ENCODE measurements at regions not wholly inside any gene's neighbourhood (a gene's known extent, or its start where the extent isn't known, plus 50 kb on each side); places are given as distances from the start of the nearest gene placed in this dataset.

GRCh38 chr10:131439705-131440104 lies 128.2 kb upstream of the TCERG1L start:
- intact Hi-C loops (cut with DNase I): no loop called here
- H3K27me3 ChIP-seq (ENCODE audit: low read depth): peaks cover 30% of the 10 kb centered on the region
- DNase-seq: no peak

GRCh38 chr10:131440405-131441360 lies 129.2 kb upstream of the TCERG1L start:
- ATAC-seq (no peak), DNase-seq (no peak)
- Histone ChIP-seq H3K27ac (no peak overlapping the region), H3K27me3 (ENCODE audit: low read depth) (peaks cover 30% of the 10 kb centered on the region), H3K4me1 (no peaks in the 10 kb centered on the region), H3K9me3 (no peaks in the 10 kb centered on the region), H3K4me3 (no peak overlapping the region), H3K36me3 (no peaks in the 10 kb centered on the region)
- TF ChIP-seq CTCF (IDR thresholded peaks at IDR 0.05): no peak
- intact Hi-C loops (cut with DNase I): no loop called here

More at GRCh38 chr10:131439705-131440104, 128.2 kb upstream of the TCERG1L start:
- H3K4me3 ChIP-seq: no peak overlapping the region
- no peaks in the 10 kb centered on the region for H3K4me1 ChIP-seq
- H3K27ac ChIP-seq: no peak overlapping the region
- no peak for ATAC-seq
- TF ChIP-seq CTCF (IDR thresholded peaks at IDR 0.05): no peak
- no peaks in the 10 kb centered on the region for H3K9me3 ChIP-seq
- no peaks in the 10 kb centered on the region for H3K36me3 ChIP-seq

- no peak for TF ChIP-seq CTCF (IDR thresholded peaks at IDR 0.05)
- ATAC-seq: no peak
- intact Hi-C loops (cut with DNase I): no loop called here
- no peak overlapping the region for H3K4me3 ChIP-seq
- H3K4me1 ChIP-seq: no peaks in the 10 kb centered on the region
- H3K27me3 ChIP-seq (ENCODE audit: low read depth): peaks cover 30% of the 10 kb centered on the region
- no peaks in the 10 kb centered on the region for H3K36me3 ChIP-seq
- H3K9me3 ChIP-seq: no peaks in the 10 kb centered on the region
- no peak overlapping the region for H3K27ac ChIP-seq
- DNase-seq: no peak
These were observed 130.8 kb upstream of the TCERG1L start for GRCh38 chr10:131442271-131442670.

GRCh38 chr10:131444286-131444685 lies 132.8 kb upstream of the TCERG1L start:
- no peak for DNase-seq
- Histone ChIP-seq H3K36me3 (no peaks in the 10 kb centered on the region), H3K27me3 (ENCODE audit: low read depth) (peaks cover 30% of the 10 kb centered on the region), H3K9me3 (no peaks in the 10 kb centered on the region), H3K27ac (no peak overlapping the region), H3K4me3 (no peak overlapping the region), H3K4me1 (no peaks in the 10 kb centered on the region)
- intact Hi-C loops (cut with DNase I): no loop called here
- ATAC-seq: no peak
- TF ChIP-seq CTCF (IDR thresholded peaks at IDR 0.05): no peak

- Histone ChIP-seq H3K36me3 (no peaks in the 10 kb centered on the region), H3K27ac (no peak overlapping the region), H3K27me3 (ENCODE audit: low read depth) (peaks cover 25% of the 10 kb centered on the region), H3K4me1 (no peaks in the 10 kb centered on the region), H3K9me3 (no peaks in the 10 kb centered on the region), H3K4me3 (no peak overlapping the region)
- DNase-seq (no peak), ATAC-seq (no peak)
- intact Hi-C loops (cut with DNase I): no loop called here
- TF ChIP-seq CTCF (IDR thresholded peaks at IDR 0.05): no peak
These were observed 133.4 kb upstream of the TCERG1L start for GRCh38 chr10:131444862-131445461.
